WERI-Rb-1 (cell line): ENCODE measurements at regions not wholly inside any gene's neighbourhood (a gene's known extent, or its start where the extent isn't known, plus 50 kb on each side); places are given as distances from the start of the nearest gene placed in this dataset.

Experiments
- DNase-seq: peaks from one replicate; pipeline ENCODE4 v3.0.0-alpha.2; 2020
- H3K27ac ChIP-seq: fragments of 250-450 bp; sonication (Bioruptor Pico); 2 replicates; pipeline ENCODE4 v1.5.1; 2020; ENCODE audit warnings: mild to moderate bottlenecking, moderate library complexity
- H3K27me3 ChIP-seq: fragments of 250-450 bp; sonication (Bioruptor Pico); 2 replicates; pipeline ENCODE4 v1.5.1; 2021; ENCODE audit warnings: mild to moderate bottlenecking, low read depth, moderate library complexity; ENCODE audit not compliant: insufficient read depth, severe bottlenecking
- H3K36me3 ChIP-seq: fragments of 250-450 bp; sonication (Bioruptor Pico); 2 replicates; pipeline ENCODE4 v1.5.1; 2020; ENCODE audit warnings: mild to moderate bottlenecking, moderate library complexity
- H3K4me3 ChIP-seq: 2 replicates; pipeline ENCODE4 v1.5.1; 2011; ENCODE audit warnings: low read depth, mild to moderate bottlenecking, control low read depth, low read length
- H3K9me3 ChIP-seq: fragments of 250-450 bp; sonication (Bioruptor Pico); 2 replicates; pipeline ENCODE4 v1.5.1; 2021; ENCODE audit warnings: mild to moderate bottlenecking, moderate library complexity; ENCODE audit not compliant: severe bottlenecking
- TF ChIP-seq, protein P1 (sequence below): IDR thresholded peaks from 2 replicates; pipeline ENCODE4 v1.5.1; 2011; ENCODE audit warnings: low read depth, mild to moderate bottlenecking, control low read depth, inconsistent platforms, low read length

DNA sequence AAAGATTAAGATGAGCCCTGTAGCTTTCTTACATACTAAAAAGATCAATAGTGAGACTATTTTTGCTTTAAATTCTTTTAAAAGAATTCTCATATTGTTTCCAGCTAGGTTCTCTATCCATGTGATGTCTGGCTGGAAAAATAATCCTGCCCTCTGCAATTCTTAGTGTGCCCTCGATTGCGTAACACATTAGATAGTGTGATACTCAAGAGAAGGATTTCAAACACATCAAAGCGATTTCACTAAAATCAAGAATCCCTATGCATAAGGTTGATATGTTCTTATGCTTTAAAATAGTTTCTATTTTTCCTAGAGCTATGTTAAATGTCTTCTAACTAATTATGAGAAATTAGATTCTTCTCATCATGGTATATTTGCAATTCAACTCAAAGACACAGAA lies 127.3 kb upstream of the PLEKHA5 start:
- no peaks in the 10 kb centered on the region for H3K9me3 ChIP-seq
- TF ChIP-seq, protein P1, sequence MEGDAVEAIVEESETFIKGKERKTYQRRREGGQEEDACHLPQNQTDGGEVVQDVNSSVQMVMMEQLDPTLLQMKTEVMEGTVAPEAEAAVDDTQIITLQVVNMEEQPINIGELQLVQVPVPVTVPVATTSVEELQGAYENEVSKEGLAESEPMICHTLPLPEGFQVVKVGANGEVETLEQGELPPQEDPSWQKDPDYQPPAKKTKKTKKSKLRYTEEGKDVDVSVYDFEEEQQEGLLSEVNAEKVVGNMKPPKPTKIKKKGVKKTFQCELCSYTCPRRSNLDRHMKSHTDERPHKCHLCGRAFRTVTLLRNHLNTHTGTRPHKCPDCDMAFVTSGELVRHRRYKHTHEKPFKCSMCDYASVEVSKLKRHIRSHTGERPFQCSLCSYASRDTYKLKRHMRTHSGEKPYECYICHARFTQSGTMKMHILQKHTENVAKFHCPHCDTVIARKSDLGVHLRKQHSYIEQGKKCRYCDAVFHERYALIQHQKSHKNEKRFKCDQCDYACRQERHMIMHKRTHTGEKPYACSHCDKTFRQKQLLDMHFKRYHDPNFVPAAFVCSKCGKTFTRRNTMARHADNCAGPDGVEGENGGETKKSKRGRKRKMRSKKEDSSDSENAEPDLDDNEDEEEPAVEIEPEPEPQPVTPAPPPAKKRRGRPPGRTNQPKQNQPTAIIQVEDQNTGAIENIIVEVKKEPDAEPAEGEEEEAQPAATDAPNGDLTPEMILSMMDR: no peak
- H3K27me3 ChIP-seq: no peaks in the 10 kb centered on the region
- no peak overlapping the region for H3K27ac ChIP-seq
- DNase-seq: no peak
- H3K4me3 ChIP-seq: no peak overlapping the region
- no peaks in the 10 kb centered on the region for H3K36me3 ChIP-seq

DNA sequence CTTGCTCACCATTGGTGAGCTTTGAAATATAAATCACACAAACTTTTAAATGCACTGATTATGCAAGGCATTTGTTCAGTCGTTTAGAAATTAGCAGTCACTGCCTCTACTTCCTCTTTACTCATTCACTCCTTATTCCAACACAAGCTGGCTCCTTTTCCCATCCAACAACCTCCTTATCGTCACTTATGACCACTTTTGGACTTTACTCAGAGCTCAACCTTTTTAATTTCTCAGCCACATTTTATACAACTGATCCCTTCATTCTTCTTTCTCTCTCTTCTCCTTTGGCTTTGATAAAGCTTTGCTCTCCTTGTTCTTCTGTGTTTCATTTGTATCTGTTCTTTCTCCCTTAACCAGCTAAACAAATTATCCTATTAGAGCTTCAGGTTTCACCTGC lies 126.4 kb upstream of the PLEKHA5 start:
- Histone ChIP-seq H3K9me3 (no peaks in the 10 kb centered on the region), H3K4me3 (no peak overlapping the region), H3K27ac (no peak overlapping the region), H3K36me3 (no peaks in the 10 kb centered on the region), H3K27me3 (no peaks in the 10 kb centered on the region)
- no peak for DNase-seq
- TF ChIP-seq, protein P1: no peak

DNA sequence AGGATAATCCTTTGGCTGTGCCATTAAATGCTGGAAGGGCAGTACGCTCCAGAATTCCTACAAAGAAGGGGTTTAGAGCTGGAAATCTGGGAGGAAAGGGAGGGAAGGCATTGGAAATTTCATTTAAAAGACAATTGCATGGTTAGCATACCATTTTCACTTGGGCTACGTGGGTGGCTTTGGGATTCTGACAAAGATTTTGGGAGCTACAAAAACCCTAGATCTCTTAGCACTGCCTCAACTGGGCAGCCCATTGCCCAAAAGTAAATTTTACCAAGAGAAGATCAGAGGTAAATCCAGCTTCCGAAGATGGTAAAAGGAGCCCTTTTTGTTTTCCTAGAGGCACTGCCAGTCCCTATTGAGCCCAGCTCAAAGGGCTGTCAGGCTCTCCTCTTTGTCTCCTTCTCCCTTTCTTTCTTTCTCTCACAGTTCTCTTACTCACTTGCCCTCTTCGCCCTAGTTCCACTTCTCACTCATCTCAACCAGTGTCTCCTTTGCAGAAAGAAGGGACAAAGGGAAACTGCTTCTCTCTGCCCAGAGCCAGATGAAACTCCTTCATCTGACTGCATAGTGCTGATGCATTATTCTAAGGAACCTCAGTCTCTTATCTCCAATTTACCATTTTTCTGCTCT lies 125.4 kb upstream of the PLEKHA5 start:
- DNase-seq: no peak
- Histone ChIP-seq H3K4me3 (no peak overlapping the region), H3K27ac (no peak overlapping the region), H3K9me3 (no peaks in the 10 kb centered on the region), H3K27me3 (no peaks in the 10 kb centered on the region), H3K36me3 (no peaks in the 10 kb centered on the region)
- TF ChIP-seq, protein P1: no peak

DNA sequence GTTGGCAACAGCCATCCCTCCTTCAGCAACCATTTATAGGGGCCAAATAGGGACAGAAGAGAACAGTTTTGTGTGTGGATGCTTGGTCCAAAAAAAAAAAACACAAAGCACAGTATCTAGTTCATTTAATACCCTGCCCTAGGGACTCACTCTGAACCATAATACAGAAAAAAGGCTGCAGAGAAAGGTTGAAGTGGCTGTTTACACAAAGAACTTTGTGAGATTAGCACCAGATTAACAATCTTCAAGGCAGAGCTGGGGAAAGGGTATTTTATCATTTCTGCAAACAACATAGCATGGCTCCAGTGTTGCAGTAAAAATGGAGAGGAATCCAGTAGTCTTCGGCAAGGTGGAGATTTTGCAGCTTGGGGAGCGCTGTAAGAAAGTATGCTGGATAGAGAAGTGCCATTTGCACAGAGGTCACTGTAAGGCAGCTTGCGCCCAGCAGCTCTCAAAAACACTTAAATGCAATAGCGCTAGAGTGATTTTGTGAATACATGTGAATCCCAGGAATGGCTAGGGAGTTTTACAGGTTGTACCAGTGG lies 124.2 kb upstream of the PLEKHA5 start:
- Histone ChIP-seq H3K9me3 (no peaks in the 10 kb centered on the region), H3K4me3 (no peak overlapping the region), H3K27me3 (no peaks in the 10 kb centered on the region), H3K27ac (no peak overlapping the region), H3K36me3 (no peaks in the 10 kb centered on the region)
- DNase-seq: no peak
- TF ChIP-seq, protein P1: no peak

DNA sequence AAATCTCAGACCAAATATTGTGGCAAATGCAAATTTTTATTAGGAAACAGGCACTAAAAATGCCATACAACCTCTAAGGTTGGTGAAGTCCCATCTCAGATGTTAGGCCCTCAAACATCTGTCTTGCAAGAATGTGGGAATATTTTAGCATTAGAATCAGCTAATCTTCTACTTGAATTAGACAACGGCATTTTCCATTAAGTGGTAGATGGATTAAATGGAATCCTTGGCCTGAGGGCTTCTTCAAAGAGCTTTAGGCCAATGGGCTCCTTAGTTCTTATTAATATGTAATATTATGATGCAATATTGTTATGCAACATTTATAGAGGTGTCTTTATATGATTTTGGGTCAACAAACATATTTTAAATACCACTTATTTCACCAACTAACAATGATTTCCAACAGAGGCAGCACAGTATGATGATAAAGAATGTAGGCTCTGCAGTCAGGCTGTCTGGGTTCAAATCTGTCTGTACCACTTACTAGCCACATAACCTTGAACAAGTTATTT lies 122.9 kb upstream of the PLEKHA5 start:
- no peak overlapping the region for H3K4me3 ChIP-seq
- no peaks in the 10 kb centered on the region for H3K36me3 ChIP-seq
- no peak for DNase-seq
- H3K27ac ChIP-seq: no peak overlapping the region
- TF ChIP-seq, protein P1: no peak
- H3K27me3 ChIP-seq: no peaks in the 10 kb centered on the region
- H3K9me3 ChIP-seq: no peaks in the 10 kb centered on the region

DNA sequence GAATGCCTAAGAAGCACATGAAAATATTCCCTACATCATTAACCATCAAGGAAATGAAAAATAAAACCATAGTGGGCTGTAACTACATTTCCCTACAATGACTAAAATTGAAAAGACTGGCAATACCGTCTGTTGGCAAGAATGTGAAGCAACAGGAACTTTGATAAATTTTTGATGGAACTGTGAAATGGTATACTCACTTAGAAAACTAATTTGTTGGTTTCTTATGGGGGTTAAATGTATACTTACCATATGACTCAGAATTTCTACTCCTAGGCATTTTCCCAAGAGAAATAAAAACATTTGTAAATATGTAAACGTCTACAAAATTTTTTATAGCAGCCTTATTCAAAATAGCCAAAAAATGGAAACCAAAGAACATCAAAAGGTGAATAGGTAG lies 121.4 kb upstream of the PLEKHA5 start:
- Histone ChIP-seq H3K27me3 (no peaks in the 10 kb centered on the region), H3K4me3 (no peak overlapping the region), H3K9me3 (no peaks in the 10 kb centered on the region), H3K36me3 (no peaks in the 10 kb centered on the region), H3K27ac (no peak overlapping the region)
- TF ChIP-seq, protein P1: no peak
- no peak for DNase-seq
